Common myeloid progenitor, CD34-positive (primary cell): ENCODE measurements at regions not wholly inside any gene's neighbourhood (a gene's known extent, or its start where the extent isn't known, plus 50 kb on each side); places are given as distances from the start of the nearest gene placed in this dataset.
A peak's percentile ranks its signal among the peaks of the same experiment; 100 is the strongest.
"Not testable (repeated sequence)": the region's sequence is repeated elsewhere in the genome, so short reads cannot be mapped to it uniquely, and the experiment has no call there.

ENCODE experiments used
- CTCF ChIA-PET: fragments of 350-600 bp; sonication (Branson Sonifier 250); formaldehyde crosslinking; loops from one replicate; lab custom pipeline; 2021; ENCODE audit warnings: antibody characterized with exemption; lab: Charles Lee
- POLR2A ChIA-PET: fragments of 350-600 bp; sonication (Branson Sonifier 250); formaldehyde crosslinking; loops from one replicate; lab custom pipeline; 2021; ENCODE audit warnings: antibody characterized with exemption; lab: Charles Lee
- DNase-seq, 3 donors: peaks; one replicate each; pipeline versions ENCODE4 v3.0.0 to v3.0.0-alpha.2; 2013
- H3K27ac ChIP-seq, 2 experiments: 1 replicate in 1 of 2; 2 replicates in 1 of 2; pipeline ENCODE4 v1.7.0; 2013; ENCODE audit warnings: inconsistent platforms in 2 of 2, low read length in 2 of 2, mild to moderate bottlenecking in 2 of 2, low read depth in 1 of 2, moderate library complexity in 1 of 2; ENCODE audit not compliant: severe bottlenecking in 2 of 2, insufficient read depth in 1 of 2, poor library complexity in 1 of 2
- H3K27me3 ChIP-seq, 5 experiments: replicated peaks in 2 of 5; 1 replicate in 3 of 5; 2 replicates in 2 of 5; pipeline versions ENCODE4 v1.6.1 to v1.7.0; 2013; ENCODE audit warnings: low read length in 4 of 5, mild to moderate bottlenecking in 2 of 5, moderate library complexity in 2 of 5, inconsistent platforms in 1 of 5; ENCODE audit not compliant: insufficient read depth in 5 of 5, control insufficient read depth in 4 of 5
- H3K36me3 ChIP-seq, 4 experiments: 1 replicate in 2 of 4; 2 replicates in 2 of 4; pipeline versions ENCODE4 v1.6.1 to v1.7.0; 2013; ENCODE audit warnings: low read length in 3 of 4, control low read depth in 1 of 4, mild to moderate bottlenecking in 1 of 4; ENCODE audit not compliant: control insufficient read depth in 4 of 4, insufficient read depth in 4 of 4
- H3K4me1 ChIP-seq, 4 experiments: 1 replicate in 3 of 4; 2 replicates in 1 of 4; pipeline versions ENCODE4 v1.6.1 to v1.7.1; 2013; ENCODE audit warnings: low read length in 3 of 4, mild to moderate bottlenecking in 3 of 4, control low read depth in 1 of 4, inconsistent platforms in 1 of 4, moderate library complexity in 1 of 4; ENCODE audit not compliant: control insufficient read depth in 4 of 4, insufficient read depth in 4 of 4; ENCODE audit errors: control extremely low read depth in 1 of 4
- H3K4me3 ChIP-seq, 7 experiments: 1 replicate in 4 of 7; 2 replicates in 3 of 7; pipeline versions ENCODE4 v1.5.1 to v1.7.0; 2013; ENCODE audit warnings: mild to moderate bottlenecking in 7 of 7, low read length in 6 of 7, moderate library complexity in 6 of 7, inconsistent platforms in 2 of 7, low read depth in 2 of 7, control low read depth in 1 of 7; ENCODE audit not compliant: insufficient read depth in 4 of 7, control insufficient read depth in 1 of 7; ENCODE audit errors: extremely low read depth in 1 of 7
- H3K9me3 ChIP-seq, 5 experiments: 1 replicate in 4 of 5; 2 replicates in 1 of 5; pipeline versions ENCODE4 v1.6.1 to v1.7.1; 2013; ENCODE audit warnings: low read length in 4 of 5, mild to moderate bottlenecking in 2 of 5, inconsistent platforms in 1 of 5, low read depth in 1 of 5, moderate library complexity in 1 of 5; ENCODE audit not compliant: control insufficient read depth in 4 of 5, insufficient read depth in 2 of 5; ENCODE audit errors: control extremely low read depth in 1 of 5
- WGBS: methylation state at CpG from one replicate; pipeline ENCODE4 v1.1.5; 2013; ENCODE audit not compliant: insufficient coverage; 5-methylcytosine and 5-hydroxymethylcytosine counted together

DNA sequence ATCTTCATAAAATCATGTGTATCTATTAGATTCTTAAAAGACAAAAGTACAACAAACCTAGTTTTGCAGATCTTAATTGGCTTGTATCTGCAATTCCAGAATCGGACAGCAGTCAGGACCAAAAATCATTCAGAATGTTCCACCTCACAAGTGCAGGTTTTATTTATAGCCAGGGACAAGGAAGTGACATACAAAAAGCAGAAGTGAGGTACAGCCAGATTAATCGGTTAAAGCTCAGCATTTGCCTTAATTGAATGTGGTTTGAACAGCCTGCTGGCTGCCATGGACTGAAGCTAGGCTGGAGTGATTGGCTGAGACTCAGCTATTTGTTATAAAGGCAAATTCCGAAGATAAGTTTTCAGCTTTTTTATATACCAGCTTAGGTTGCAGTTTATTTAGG is 932.6 kb downstream of the C4orf33 start:
- peak; percentile 4 to 64 (median 43) for DNase-seq
- H3K4me1 ChIP-seq: peaks cover 0 to 3% (median 0%) of the 10 kb centered on the region in 4 experiments
- CTCF ChIA-PET: no interaction called here
- H3K4me3 ChIP-seq: no peak overlapping the region
- no peaks in the 10 kb centered on the region for H3K27me3 ChIP-seq
- no peaks in the 10 kb centered on the region for H3K36me3 ChIP-seq
- POLR2A ChIA-PET: no interaction called here
- H3K9me3 ChIP-seq: no peaks in the 10 kb centered on the region
- 0% methylated on average over 2 of the region's 3 CpGs for WGBS
- no peak overlapping the region for H3K27ac ChIP-seq

GRCh38 chr4:130029442-130029841 is 933.5 kb downstream of the C4orf33 start:
- no CpG with 5 or more reads among the region's 1 CpG for WGBS
- POLR2A ChIA-PET: no interaction called here
- CTCF ChIA-PET: no interaction called here

GRCh38 chr4:130031858-130032257 is 935.9 kb downstream of the C4orf33 start:
- CTCF ChIA-PET: no interaction called here
- H3K9me3 ChIP-seq: no peaks in the 10 kb centered on the region
- no peaks in the 10 kb centered on the region for H3K36me3 ChIP-seq
- POLR2A ChIA-PET: no interaction called here
- H3K27me3 ChIP-seq: no peaks in the 10 kb centered on the region
- peaks cover 0 to 3% (median 0%) of the 10 kb centered on the region in 4 experiments for H3K4me1 ChIP-seq
- WGBS: 90% methylated on average over 2 of the region's 4 CpGs
- H3K27ac ChIP-seq: no peak overlapping the region
- no peak overlapping the region for H3K4me3 ChIP-seq
- no peak for DNase-seq

More at GRCh38 chr4:130029442-130029841, 933.5 kb downstream of the C4orf33 start:
- Histone ChIP-seq H3K9me3 (no peaks in the 10 kb centered on the region), H3K27ac (no peak overlapping the region), H3K4me3 (no peak overlapping the region), H3K27me3 (no peaks in the 10 kb centered on the region), H3K36me3 (no peaks in the 10 kb centered on the region), H3K4me1 (peaks cover 0 to 3% (median 0%) of the 10 kb centered on the region in 4 experiments)
- no peak for DNase-seq

DNA sequence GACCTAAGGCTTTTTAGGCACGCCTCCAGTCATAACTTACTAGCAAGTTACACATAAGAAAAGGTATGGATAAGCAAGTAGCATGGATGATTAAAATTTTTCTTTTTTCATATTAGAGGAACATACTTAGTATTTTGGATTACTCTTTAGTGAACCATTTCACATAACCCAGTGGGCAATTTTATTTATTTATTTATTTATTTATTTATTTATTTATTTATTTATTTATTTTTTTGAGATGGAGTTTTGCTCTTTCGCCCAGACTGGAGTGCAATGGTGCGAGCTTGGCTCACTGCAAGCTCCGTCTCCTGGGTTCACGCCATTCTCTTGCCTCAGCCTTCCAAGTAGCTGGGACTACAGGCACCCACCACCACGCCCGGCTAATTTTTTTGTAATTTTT is 937.7 kb downstream of the C4orf33 start:
- H3K27me3 ChIP-seq, H3K4me1 ChIP-seq, H3K36me3 ChIP-seq, H3K9me3 ChIP-seq, H3K4me3 ChIP-seq, POLR2A ChIA-PET, H3K27ac ChIP-seq, DNase-seq, CTCF ChIA-PET: not testable (repeated sequence)
- WGBS: no CpG with 5 or more reads among the region's 7 CpGs

GRCh38 chr4:130034876-130035275 is 938.9 kb downstream of the C4orf33 start:
- no peak overlapping the region for H3K4me3 ChIP-seq
- no peaks in the 10 kb centered on the region for H3K27me3 ChIP-seq
- no peaks in the 10 kb centered on the region for H3K36me3 ChIP-seq
- H3K27ac ChIP-seq: no peak overlapping the region
- CTCF ChIA-PET: no interaction called here
- POLR2A ChIA-PET: no interaction called here
- H3K4me1 ChIP-seq: no peaks in the 10 kb centered on the region
- no peak for DNase-seq
- no peaks in the 10 kb centered on the region for H3K9me3 ChIP-seq

DNA sequence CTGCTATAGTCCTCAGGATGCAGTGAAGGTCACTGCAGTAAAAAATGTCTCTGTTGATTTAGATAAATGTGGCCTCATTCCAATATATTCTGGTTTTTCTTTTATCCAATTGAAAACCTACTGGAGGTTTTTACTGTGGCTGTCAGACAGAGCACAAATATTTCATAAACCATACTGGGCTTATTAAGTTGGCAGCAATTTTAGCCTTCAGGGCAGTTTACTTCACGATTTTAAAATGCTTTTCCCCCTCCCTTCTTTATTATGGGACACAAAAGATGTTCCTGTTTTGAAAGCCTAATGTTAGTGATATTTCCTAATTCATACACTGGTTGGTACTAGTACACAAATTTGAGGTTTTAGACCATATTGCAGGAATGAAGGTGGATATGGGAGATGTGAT is 939.4 kb downstream of the C4orf33 start:
- POLR2A ChIA-PET: no interaction called here

GRCh38 chr4:130037866-130038265 is 941.9 kb downstream of the C4orf33 start:
- H3K27me3 ChIP-seq, H3K27ac ChIP-seq, H3K4me3 ChIP-seq, POLR2A ChIA-PET, H3K4me1 ChIP-seq, DNase-seq, H3K36me3 ChIP-seq, H3K9me3 ChIP-seq: not testable (repeated sequence)
- CTCF ChIA-PET: interaction anchor here (1.5 kb wide), 1 partner anchor 11 kb away, joined by 3 read pairs; no protein-coding TSS in a partner anchor
- WGBS: 96% methylated on average over 11 of the region's 13 CpGs

More for the DNA sequence above, 939.4 kb downstream of the C4orf33 start:
- H3K36me3 ChIP-seq: no peaks in the 10 kb centered on the region
- DNase-seq: no peak
- CTCF ChIA-PET: no interaction called here
- H3K9me3 ChIP-seq: no peaks in the 10 kb centered on the region
- no peaks in the 10 kb centered on the region for H3K27me3 ChIP-seq
- no peaks in the 10 kb centered on the region for H3K4me1 ChIP-seq
- no peak overlapping the region for H3K27ac ChIP-seq
- no CpG with 5 or more reads among the region's 1 CpG for WGBS
- no peak overlapping the region for H3K4me3 ChIP-seq
